Activated CD8-positive, alpha-beta memory T cell treated with anti-CD3 and anti-CD28 coated beads, Interleukin-2, amount 10 ng/mL, durations not matched to agents 7 days and 5 days (primary cell): ENCODE measurements at regions not wholly inside any gene's neighbourhood (a gene's known extent, or its start where the extent isn't known, plus 50 kb on each side); places are given as distances from the start of the nearest gene placed in this dataset.
"Not testable (repeated sequence)": the region's sequence is repeated elsewhere in the genome, so short reads cannot be mapped to it uniquely, and the experiment has no call there.

Experiments
- ATAC-seq: fragments of 150-1000 bp; cut with Tn5 transposase; one replicate; pipeline ENCODE4 v1.10.0; 2021; ENCODE audit warnings: moderate library complexity
- CTCF ChIA-PET: fragments of 350-600 bp; sonication (Branson Sonifier 250); formaldehyde crosslinking; loops from one replicate; lab custom pipeline; 2021; ENCODE audit warnings: antibody characterized with exemption; lab: Charles Lee
- DNase-seq: peaks from one replicate; pipeline ENCODE4 v3.0.0-alpha.2; 2020
- H3K27ac Mint-ChIP-seq: one replicate; pipeline ENCODE4 v1.8.0; 2021; ENCODE audit warnings: mild to moderate bottlenecking, mixed read lengths
- H3K27me3 Mint-ChIP-seq: one replicate; pipeline ENCODE4 v1.8.0; 2021; ENCODE audit warnings: mixed read lengths
- H3K36me3 Mint-ChIP-seq: one replicate; pipeline ENCODE4 v1.8.0; 2021; ENCODE audit warnings: mild to moderate bottlenecking, mixed read lengths
- H3K4me1 Mint-ChIP-seq: one replicate; pipeline ENCODE4 v1.8.0; 2021; ENCODE audit warnings: mixed read lengths
- H3K4me3 Mint-ChIP-seq: one replicate; pipeline ENCODE4 v1.8.0; 2021; ENCODE audit warnings: mild to moderate bottlenecking, moderate library complexity, mixed read lengths
- H3K9me3 Mint-ChIP-seq: one replicate; pipeline ENCODE4 v1.8.0; 2022; ENCODE audit warnings: low read depth, mixed read lengths

GRCh38 chr3:117054556-117054955, 345.0 kb downstream of the TUSC7 start:
- ATAC-seq = no peak
- no peak overlapping the region for H3K4me3 Mint-ChIP-seq
- peaks cover 3% of the 10 kb centered on the region for H3K9me3 Mint-ChIP-seq
- no peaks in the 10 kb centered on the region for H3K27me3 Mint-ChIP-seq
- CTCF ChIA-PET = no interaction called here
- H3K27ac Mint-ChIP-seq = no peak overlapping the region
- DNase-seq = no peak
- no peaks in the 10 kb centered on the region for H3K36me3 Mint-ChIP-seq
- H3K4me1 Mint-ChIP-seq = no peaks in the 10 kb centered on the region

GRCh38 chr3:117056946-117057345, 347.4 kb downstream of the TUSC7 start:
- DNase-seq, ATAC-seq, H3K4me1 Mint-ChIP-seq, H3K9me3 Mint-ChIP-seq, H3K27ac Mint-ChIP-seq, H3K36me3 Mint-ChIP-seq, H3K4me3 Mint-ChIP-seq, H3K27me3 Mint-ChIP-seq, CTCF ChIA-PET: not testable (repeated sequence)

GRCh38 chr3:117059067-117059955, 349.7 kb downstream of the TUSC7 start:
- Mint-ChIP-seq H3K4me1 (no peaks in the 10 kb centered on the region), H3K9me3 (no peaks in the 10 kb centered on the region), H3K27ac (no peak overlapping the region), H3K27me3 (no peaks in the 10 kb centered on the region), H3K36me3 (no peaks in the 10 kb centered on the region), H3K4me3 (no peak overlapping the region)
- no peak for ATAC-seq
- CTCF ChIA-PET = no interaction called here
- no peak for DNase-seq

GRCh38 chr3:117059956-117060270, 350.3 kb downstream of the TUSC7 start:
- DNase-seq (no peak), ATAC-seq (no peak)
- Mint-ChIP-seq H3K27ac (no peak overlapping the region), H3K36me3 (no peaks in the 10 kb centered on the region), H3K4me3 (no peak overlapping the region), H3K27me3 (no peaks in the 10 kb centered on the region), H3K9me3 (no peaks in the 10 kb centered on the region), H3K4me1 (no peaks in the 10 kb centered on the region)
- CTCF ChIA-PET = no interaction called here

DNA sequence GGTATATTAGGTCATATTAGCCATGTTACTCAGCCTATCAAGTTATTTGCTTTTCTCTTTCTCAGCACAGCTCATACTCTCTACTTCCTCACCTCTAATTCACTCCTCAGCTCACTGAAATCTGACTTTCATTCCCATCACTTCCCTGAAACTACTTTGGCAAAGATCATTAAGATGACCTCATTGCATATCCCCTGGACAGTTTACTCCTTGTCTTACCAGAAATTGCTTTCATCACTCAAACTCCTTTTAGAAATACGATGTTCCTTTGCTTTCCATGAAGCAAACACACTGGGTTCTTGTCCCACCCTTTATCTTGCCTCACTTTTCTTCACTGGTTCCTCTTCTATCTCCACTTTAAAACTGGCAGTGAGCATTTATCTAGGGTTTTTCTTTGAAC, 354.4 kb downstream of the TUSC7 start:
- Mint-ChIP-seq H3K27me3 (no peaks in the 10 kb centered on the region), H3K4me1 (no peaks in the 10 kb centered on the region), H3K27ac (no peak overlapping the region), H3K4me3 (no peak overlapping the region), H3K9me3 (peaks cover 3% of the 10 kb centered on the region), H3K36me3 (no peaks in the 10 kb centered on the region)
- DNase-seq = no peak
- ATAC-seq = no peak
- CTCF ChIA-PET = no interaction called here

- H3K9me3 Mint-ChIP-seq = peaks cover 5% of the 10 kb centered on the region
- no peak overlapping the region for H3K27ac Mint-ChIP-seq
- ATAC-seq (no peak), DNase-seq (no peak)
- no peak overlapping the region for H3K4me3 Mint-ChIP-seq
- no peaks in the 10 kb centered on the region for H3K27me3 Mint-ChIP-seq
- H3K4me1 Mint-ChIP-seq = no peaks in the 10 kb centered on the region
- CTCF ChIA-PET = no interaction called here
- H3K36me3 Mint-ChIP-seq = no peaks in the 10 kb centered on the region
Observed at GRCh38 chr3:117068301-117068700, 358.7 kb downstream of the TUSC7 start.

GRCh38 chr3:117074826-117075225, 365.2 kb downstream of the TUSC7 start:
- Mint-ChIP-seq H3K4me3 (no peak overlapping the region), H3K9me3 (peaks cover 2% of the 10 kb centered on the region), H3K27me3 (no peaks in the 10 kb centered on the region), H3K36me3 (no peaks in the 10 kb centered on the region), H3K4me1 (no peaks in the 10 kb centered on the region), H3K27ac (no peak overlapping the region)
- no peak for ATAC-seq
- DNase-seq = no peak
- CTCF ChIA-PET = no interaction called here

DNA sequence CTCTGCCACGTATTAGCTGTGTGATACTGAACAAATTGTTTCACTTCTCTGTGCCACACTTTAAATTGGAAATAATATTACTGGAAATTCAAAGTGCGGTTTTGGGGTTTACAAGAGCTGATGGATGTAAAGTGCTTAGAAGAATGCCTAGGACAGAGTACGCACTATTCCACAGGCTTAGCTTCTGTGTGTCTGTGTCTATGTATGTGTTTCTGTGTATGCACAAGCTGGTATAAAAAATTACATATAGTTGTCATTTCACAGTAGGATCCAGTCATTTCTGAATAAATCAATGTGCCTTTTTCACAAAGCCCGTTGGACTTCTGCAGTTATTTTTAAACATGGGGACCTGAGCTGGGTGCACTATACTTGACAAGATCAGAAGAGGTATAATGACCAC, 370.4 kb downstream of the TUSC7 start:
- Mint-ChIP-seq H3K4me3 (no peak overlapping the region), H3K27me3 (no peaks in the 10 kb centered on the region), H3K36me3 (no peaks in the 10 kb centered on the region), H3K27ac (no peak overlapping the region), H3K9me3 (peaks cover under 1% of the 10 kb centered on the region), H3K4me1 (no peaks in the 10 kb centered on the region)
- no peak for DNase-seq
- CTCF ChIA-PET = no interaction called here
- ATAC-seq = no peak

DNA sequence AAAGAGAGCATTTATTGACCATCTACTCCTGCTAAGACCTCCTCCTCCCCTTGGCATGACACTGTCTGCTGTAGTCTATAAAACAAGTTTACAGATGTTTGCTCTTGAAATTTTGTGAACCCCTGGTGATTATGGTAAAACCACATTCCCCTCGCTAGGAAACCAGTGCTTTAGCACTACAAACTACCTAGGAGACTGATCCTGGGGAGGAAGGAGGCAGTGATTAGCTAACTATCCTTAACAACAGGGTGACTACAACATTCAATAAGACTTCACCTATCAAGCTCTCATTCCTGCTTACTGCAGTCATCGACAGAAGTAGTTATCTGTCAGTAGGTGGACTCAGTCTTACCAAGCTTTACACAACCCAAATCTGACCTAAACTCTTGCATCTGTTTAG, 371.3 kb downstream of the TUSC7 start:
- CTCF ChIA-PET = no interaction called here
- no peaks in the 10 kb centered on the region for H3K4me1 Mint-ChIP-seq
- H3K36me3 Mint-ChIP-seq = no peaks in the 10 kb centered on the region

GRCh38 chr3:117084277-117084676, 374.7 kb downstream of the TUSC7 start:
- CTCF ChIA-PET = no interaction called here
- H3K27me3 Mint-ChIP-seq = no peaks in the 10 kb centered on the region
- H3K36me3 Mint-ChIP-seq = no peaks in the 10 kb centered on the region
- no peak overlapping the region for H3K4me3 Mint-ChIP-seq
- no peaks in the 10 kb centered on the region for H3K4me1 Mint-ChIP-seq
- H3K27ac Mint-ChIP-seq = no peak overlapping the region
- DNase-seq (no peak), ATAC-seq (no peak)
- peaks cover 3% of the 10 kb centered on the region for H3K9me3 Mint-ChIP-seq

More for the DNA sequence above, 371.3 kb downstream of the TUSC7 start:
- DNase-seq (no peak), ATAC-seq (no peak)
- H3K27me3 Mint-ChIP-seq = no peaks in the 10 kb centered on the region
- peaks cover 3% of the 10 kb centered on the region for H3K9me3 Mint-ChIP-seq
- no peak overlapping the region for H3K27ac Mint-ChIP-seq
- H3K4me3 Mint-ChIP-seq = no peak overlapping the region

DNA sequence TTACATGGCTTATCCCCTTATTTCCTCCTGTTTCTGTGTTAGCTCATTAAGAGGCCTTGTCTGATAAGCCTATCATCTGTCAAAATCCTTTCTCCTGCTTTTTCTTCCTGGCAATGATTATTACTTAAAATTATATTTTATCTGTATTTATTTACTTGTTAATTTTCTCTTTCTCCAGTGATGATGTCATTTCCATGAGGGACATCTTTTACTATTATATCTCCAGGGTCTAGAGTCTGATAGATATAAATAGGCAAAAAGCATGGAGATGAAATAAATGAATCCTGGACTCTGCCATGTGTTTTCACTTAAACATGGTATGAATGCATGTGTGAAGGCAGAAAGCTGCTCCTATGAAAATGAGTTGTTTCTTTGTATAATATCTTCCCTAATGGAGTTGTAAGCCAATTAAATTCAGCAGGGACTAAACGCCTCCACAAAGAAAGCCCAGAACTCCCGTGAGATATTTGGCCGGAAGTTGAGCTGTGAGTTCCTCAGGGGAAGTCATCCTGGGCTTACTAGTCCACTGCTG, 375.2 kb downstream of the TUSC7 start:
- CTCF ChIA-PET = no interaction called here
- no peak overlapping the region for H3K27ac Mint-ChIP-seq

GRCh38 chr3:117091676-117092075, 382.1 kb downstream of the TUSC7 start:
- Mint-ChIP-seq H3K4me3 (no peak overlapping the region), H3K27me3 (no peaks in the 10 kb centered on the region), H3K4me1 (no peaks in the 10 kb centered on the region), H3K36me3 (no peaks in the 10 kb centered on the region), H3K27ac (no peak overlapping the region), H3K9me3 (peaks cover 5% of the 10 kb centered on the region)
- CTCF ChIA-PET = no interaction called here
- ATAC-seq = no peak
- no peak for DNase-seq

More for the DNA sequence above, 375.2 kb downstream of the TUSC7 start:
- no peak for ATAC-seq
- Mint-ChIP-seq H3K27me3 (no peaks in the 10 kb centered on the region), H3K4me1 (no peaks in the 10 kb centered on the region), H3K36me3 (no peaks in the 10 kb centered on the region), H3K9me3 (peaks cover 3% of the 10 kb centered on the region), H3K4me3 (no peak overlapping the region)
- DNase-seq = no peak

DNA sequence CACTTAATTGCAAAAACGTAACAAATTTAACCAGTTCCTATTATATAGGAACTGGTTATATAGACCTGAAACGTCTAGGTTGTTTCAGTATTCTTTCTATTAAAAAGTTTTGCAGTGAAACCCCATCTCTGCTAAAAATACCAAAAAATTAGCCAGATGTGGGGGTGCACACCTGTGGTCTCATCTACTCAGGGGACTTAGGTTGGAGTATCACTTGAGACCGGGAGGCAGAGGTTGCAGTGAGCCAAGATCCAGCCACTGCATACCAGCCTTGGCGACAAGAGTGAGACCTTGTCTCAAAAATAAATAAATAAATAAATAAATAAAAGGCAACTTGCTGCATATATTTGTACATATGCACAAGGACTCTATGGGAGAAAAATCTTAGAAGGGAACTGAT, 387.0 kb downstream of the TUSC7 start:
- Mint-ChIP-seq H3K4me3 (no peak overlapping the region), H3K36me3 (no peaks in the 10 kb centered on the region), H3K9me3 (no peaks in the 10 kb centered on the region), H3K4me1 (no peaks in the 10 kb centered on the region), H3K27me3 (no peaks in the 10 kb centered on the region), H3K27ac (no peak overlapping the region)
- CTCF ChIA-PET = no interaction called here
- DNase-seq (no peak), ATAC-seq (no peak)

DNA sequence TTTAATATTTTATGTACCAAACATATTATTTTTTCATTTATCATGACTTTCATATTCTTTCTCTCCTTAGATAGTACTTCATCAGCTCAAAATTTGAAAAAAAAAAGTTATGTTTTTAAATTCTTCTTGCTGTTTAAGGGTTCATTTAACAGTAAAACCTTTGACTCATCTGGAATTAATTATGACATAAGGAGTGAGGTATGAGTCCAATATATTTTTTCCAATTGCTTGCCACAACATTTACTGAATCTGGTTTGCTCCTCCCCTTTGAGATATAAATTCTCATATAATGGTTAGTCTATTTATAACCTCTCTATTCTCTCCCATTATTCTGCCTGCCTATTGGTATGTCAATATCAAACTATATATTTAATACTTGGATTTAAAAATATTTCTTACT, 387.8 kb downstream of the TUSC7 start:
- DNase-seq = no peak
- no peak for ATAC-seq
- H3K27me3 Mint-ChIP-seq = no peaks in the 10 kb centered on the region

More for the DNA sequence above, 387.8 kb downstream of the TUSC7 start:
- Mint-ChIP-seq H3K9me3 (no peaks in the 10 kb centered on the region), H3K4me1 (no peaks in the 10 kb centered on the region), H3K27ac (no peak overlapping the region), H3K36me3 (no peaks in the 10 kb centered on the region), H3K4me3 (no peak overlapping the region)
- CTCF ChIA-PET = no interaction called here
